Choroid plexus epithelial cell (primary cell): ENCODE measurements at regions not wholly inside any gene's neighbourhood (a gene's known extent, or its start where the extent isn't known, plus 50 kb on each side); places are given as distances from the start of the nearest gene placed in this dataset.

ENCODE experiments used
- DNase-seq: peaks from one replicate; pipeline ENCODE4 v3.0.0-alpha.2; 2010; ENCODE audit warnings: low read depth
- H3K4me3 ChIP-seq: 2 replicates; pipeline ENCODE4 v1.5.1; 2011; ENCODE audit warnings: low read depth, mild to moderate bottlenecking, control low read depth, low read length, moderate library complexity
- CTCF ChIP-seq: conservative IDR thresholded peaks from 2 replicates; pipeline ENCODE4 v1.5.1; 2011; ENCODE audit warnings: low read depth, mild to moderate bottlenecking, control low read depth, inconsistent platforms, low read length, moderate library complexity

DNA sequence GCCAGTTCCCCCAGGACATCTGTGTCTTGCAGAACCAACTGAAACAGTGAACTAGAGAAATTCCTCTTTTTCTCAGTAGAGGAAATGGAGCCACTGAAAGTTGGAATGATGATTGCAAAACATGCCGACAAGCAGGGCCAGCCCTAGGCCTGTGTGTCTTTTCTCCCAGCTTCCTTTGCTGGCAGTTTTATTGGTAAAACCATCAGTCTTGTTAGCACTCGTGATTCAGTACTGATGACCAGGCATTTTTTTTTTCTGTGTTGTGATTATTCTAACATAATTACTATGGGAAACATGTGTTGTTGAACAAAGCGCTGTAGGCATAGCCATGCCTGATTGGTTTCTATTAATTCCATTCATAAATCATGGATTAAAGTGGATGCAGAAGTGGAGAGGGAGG lies 620.7 kb downstream of the AACS start:
- H3K4me3 ChIP-seq: no peak overlapping the region
- no peak for DNase-seq
- TF ChIP-seq CTCF: no peak

DNA sequence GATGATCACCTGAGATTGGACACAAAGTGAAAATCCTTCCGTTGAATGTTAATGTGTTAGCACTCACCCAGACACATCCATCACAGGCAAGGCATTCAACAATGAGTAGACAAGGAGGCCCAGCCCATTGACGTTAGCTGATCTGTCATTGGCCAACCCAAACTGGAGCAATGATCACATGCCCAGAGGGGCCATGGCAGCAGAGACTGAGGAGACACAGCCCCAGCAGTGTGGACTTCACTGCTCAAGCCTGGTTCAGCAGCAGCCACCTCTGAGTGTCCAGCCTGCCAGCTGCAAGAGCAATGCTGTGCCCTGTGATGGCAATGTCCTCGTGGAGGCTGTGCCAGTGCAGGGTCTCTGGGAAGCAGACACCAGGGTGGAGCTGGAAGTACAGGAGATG lies 622.2 kb downstream of the AACS start:
- no peak overlapping the region for H3K4me3 ChIP-seq
- TF ChIP-seq CTCF: no peak
- DNase-seq: no peak

DNA sequence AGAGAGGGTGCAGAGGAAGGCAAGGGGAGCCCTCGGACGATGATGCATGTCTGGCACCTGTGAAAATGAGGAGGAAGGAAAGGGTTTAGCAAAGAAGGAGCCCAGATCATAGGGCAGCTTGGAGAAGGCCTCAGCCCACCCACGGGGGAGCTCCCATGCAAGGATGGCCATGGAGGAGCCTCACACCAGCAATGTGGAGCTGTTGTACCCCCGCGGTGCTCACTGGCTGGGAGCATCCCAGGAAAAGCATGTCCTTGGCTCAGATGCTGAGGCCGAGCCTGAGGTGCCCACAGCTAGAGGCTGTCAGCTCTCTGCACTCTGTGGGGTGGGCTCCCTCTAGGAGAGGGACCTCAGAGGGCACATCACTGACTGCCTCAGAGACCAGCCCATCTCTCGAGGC lies 622.6 kb downstream of the AACS start:
- TF ChIP-seq CTCF: no peak

GRCh38 chr12:125688223-125688622 lies 623.0 kb downstream of the AACS start:
- TF ChIP-seq CTCF: no peak
- H3K4me3 ChIP-seq: no peak overlapping the region
- no peak for DNase-seq

More for the DNA sequence above, 622.6 kb downstream of the AACS start:
- H3K4me3 ChIP-seq: no peak overlapping the region
- no peak for DNase-seq

GRCh38 chr12:125688881-125689280 lies 623.6 kb downstream of the AACS start:
- DNase-seq: no peak
- no peak overlapping the region for H3K4me3 ChIP-seq
- TF ChIP-seq CTCF: no peak

- TF ChIP-seq CTCF: no peak
Observed at GRCh38 chr12:125689576-125690410, 624.6 kb downstream of the AACS start.

DNA sequence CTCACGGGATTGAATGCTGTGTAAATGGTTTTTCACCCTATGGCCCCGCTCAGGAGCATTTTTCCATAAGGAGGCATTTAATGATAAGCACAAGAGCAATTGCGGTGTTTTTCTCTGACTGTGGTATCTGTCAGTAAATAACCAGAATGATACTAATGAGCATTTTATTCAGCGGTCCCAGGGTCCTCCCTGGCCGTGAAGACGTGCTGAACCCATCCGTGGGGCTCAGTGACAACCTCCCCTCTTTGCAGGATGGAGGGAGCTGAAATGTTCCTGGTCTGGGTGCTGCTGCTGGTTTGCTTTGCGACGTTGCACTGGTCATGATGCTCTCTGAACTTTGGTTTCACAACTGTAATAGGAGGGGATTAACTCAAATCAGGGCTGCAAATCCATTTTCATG lies 625.6 kb downstream of the AACS start:
- H3K4me3 ChIP-seq: no peak overlapping the region
- no peak for DNase-seq
- TF ChIP-seq CTCF: no peak

More at GRCh38 chr12:125689576-125690410, 624.6 kb downstream of the AACS start:
- DNase-seq: no peak
- H3K4me3 ChIP-seq: no peak overlapping the region
